OCI-LY7 (cell line): ENCODE measurements at regions not wholly inside any gene's neighbourhood (a gene's known extent, or its start where the extent isn't known, plus 50 kb on each side); places are given as distances from the start of the nearest gene placed in this dataset. TPM values are rescaled to one million over a fixed set of nuclear protein-coding genes. Genes with fewer than 3 reads are reported as not detected.

Experiments
- BruUV-seq: library from RNA; stranded (reverse); fragments of 400-500 nt; replicated peaks from 2 replicates; lab custom pipeline; 2021; lab: Mats Ljungman, UMichigan
- CTCF ChIA-PET: fragments of 300-600 bp; sonication (Branson Sonifier 250); formaldehyde crosslinking; loops from one replicate; lab custom pipeline; 2022; ENCODE audit warnings: antibody characterized with exemption; ENCODE audit not compliant: unreplicated experiment; lab: Charles Lee
- POLR2A ChIA-PET: fragments of 300-600 bp; sonication (Branson Sonifier 250); formaldehyde crosslinking; loops from one replicate; lab custom pipeline; 2022; ENCODE audit warnings: antibody characterized with exemption; lab: Charles Lee
- DNase-seq: peaks from one replicate; pipeline ENCODE4 v3.0.0-alpha.2; 2015; ENCODE audit warnings: low spot score
- H2AFZ ChIP-seq: fragments of 200-600 bp; sonication (generic), shearing (Covaris generic); 2 replicates; pipeline ENCODE4 v1.6.1; 2014; ENCODE audit warnings: mild to moderate bottlenecking, antibody characterized with exemption, low read length, moderate library complexity
- H3K27ac ChIP-seq: fragments of 200-600 bp; sonication (generic); 2 replicates; pipeline ENCODE4 v1.5.1; 2014; ENCODE audit warnings: mixed run types, low read depth, mild to moderate bottlenecking, moderate library complexity, low read length, inconsistent platforms; ENCODE audit not compliant: poor library complexity, severe bottlenecking
- H3K36me3 ChIP-seq: fragments of 200-600 bp; sonication (generic); 2 replicates; pipeline ENCODE4 v1.6.1; 2014; ENCODE audit warnings: mild to moderate bottlenecking, antibody characterized with exemption, low read length, moderate library complexity, mixed read lengths; ENCODE audit not compliant: insufficient read depth
- H3K4me1 ChIP-seq: fragments of 200-600 bp; sonication (generic); 2 replicates; pipeline ENCODE4 v1.5.1; 2014; ENCODE audit warnings: mild to moderate bottlenecking, low read length; ENCODE audit not compliant: insufficient read depth, poor library complexity, severe bottlenecking
- H3K4me2 ChIP-seq: fragments of 200-600 bp; sonication (generic); 2 replicates; pipeline ENCODE4 v1.6.1; 2014; ENCODE audit warnings: mild to moderate bottlenecking, low read length
- H3K4me3 ChIP-seq: fragments of 200-600 bp; sonication (generic); 2 replicates; pipeline ENCODE4 v1.5.1; 2014; ENCODE audit warnings: mild to moderate bottlenecking, low read depth, low read length; ENCODE audit not compliant: poor library complexity, severe bottlenecking
- H3K79me2 ChIP-seq: fragments of 200-600 bp; sonication (generic); 2 replicates; pipeline ENCODE4 v1.6.1; 2016; ENCODE audit warnings: low read depth, mild to moderate bottlenecking, low read length, moderate library complexity, mixed read lengths; ENCODE audit not compliant: insufficient read depth
- H3K9me2 ChIP-seq: fragments of 200-600 bp; sonication (generic); 2 replicates; pipeline ENCODE4 v1.6.1; 2016; ENCODE audit warnings: mild to moderate bottlenecking, low read length, mixed read lengths; ENCODE audit not compliant: insufficient read depth
- H3K9me3 ChIP-seq: fragments of 200-600 bp; sonication (generic); 2 replicates; pipeline ENCODE4 v1.6.1; 2014; ENCODE audit warnings: mild to moderate bottlenecking, mixed run types, low read length, mixed read lengths
- H4K20me1 ChIP-seq: fragments of 200-600 bp; sonication (generic); 2 replicates; pipeline ENCODE4 v1.6.1; 2014; ENCODE audit warnings: mild to moderate bottlenecking, antibody characterized with exemption, low read length, moderate library complexity, mixed read lengths; ENCODE audit not compliant: insufficient read depth
- CTCF ChIP-seq: fragments of 200-600 bp; sonication (generic); conservative IDR thresholded peaks from 2 replicates; pipeline ENCODE4 v1.5.1; 2014; ENCODE audit warnings: mild to moderate bottlenecking, antibody characterized with exemption, low read length, moderate library complexity, mixed read lengths
- EZH2phosphoT487 ChIP-seq: fragments of 200-600 bp; sonication (generic); IDR thresholded peaks from 2 replicates; pipeline ENCODE4 v1.6.1; 2018; ENCODE audit warnings: low read depth, borderline replicate concordance, mild to moderate bottlenecking, mixed run types, antibody characterized with exemption, low read length, moderate library complexity, mixed read lengths
- intact Hi-C: fragments of 100-400 bp; cut with micrococcal nuclease; formaldehyde crosslinking; loops from one replicate; pipeline ENCODE4 v1.10.0; 2022; ENCODE audit not compliant: unreplicated experiment
- small RNA-seq: library from RNA; depleted of rRNA; stranded (forward); fragments of <200 nt; gene quantifications from one replicate; pipeline ENCODE3, GENCODE V24; 2014

GRCh38 chr1:117810553-117810952 is 118.9 kb downstream of the GDAP2 start:
- Histone ChIP-seq H3K9me2 (no peaks in the 10 kb centered on the region), H2AFZ (no peak overlapping the region), H3K27ac (no peak overlapping the region), H3K4me3 (no peak overlapping the region), H3K9me3 (no peaks in the 10 kb centered on the region), H3K79me2 (no peaks in the 10 kb centered on the region), H4K20me1 (no peaks in the 10 kb centered on the region), H3K4me1 (no peaks in the 10 kb centered on the region), H3K36me3 (no peaks in the 10 kb centered on the region), H3K4me2 (no peak overlapping the region)
- ChIA-PET POLR2A (interaction anchor here (1.0 kb wide), 1 partner anchor 9 kb away, joined by 3 read pairs; no protein-coding TSS in a partner anchor), CTCF (no interaction called here)
- BruUV-seq = no TSS peak
- intact Hi-C loops = loop anchor here (5.0 kb wide), 1 partner anchor 47 kb away; no protein-coding TSS in a partner anchor
- TF ChIP-seq EZH2phosphoT487 (no peak), CTCF (no peak)
- DNase-seq = no peak

- Histone ChIP-seq H3K27ac (no peak overlapping the region), H3K79me2 (no peaks in the 10 kb centered on the region), H2AFZ (no peak overlapping the region), H3K4me2 (no peak overlapping the region), H3K9me3 (no peaks in the 10 kb centered on the region), H3K36me3 (no peaks in the 10 kb centered on the region), H3K4me3 (no peak overlapping the region), H3K9me2 (no peaks in the 10 kb centered on the region), H3K4me1 (no peaks in the 10 kb centered on the region), H4K20me1 (no peaks in the 10 kb centered on the region)
- no TSS peak for BruUV-seq
- no peak for DNase-seq
- CTCF ChIA-PET = no interaction called here
- TF ChIP-seq EZH2phosphoT487 (no peak), CTCF (no peak)
- intact Hi-C loops = loop anchor here (5.0 kb wide), 1 partner anchor 44 kb away; no protein-coding TSS in a partner anchor
- POLR2A ChIA-PET = no interaction called here
Measured at GRCh38 chr1:117812869-117813511, 116.4 kb downstream of the GDAP2 start.

Small RNA genes lying in the stretch of these regions (small RNA-seq; reads per million reads assigned to genes)
- gene AL390877.1 (not detected), gene RF00561 (not detected)
